Smooth muscle cell (in vitro differentiated cells): ENCODE measurements at regions not wholly inside any gene's neighbourhood (a gene's known extent, or its start where the extent isn't known, plus 50 kb on each side); places are given as distances from the start of the nearest gene placed in this dataset.

Source experiments
- DNase-seq: peaks from one replicate; lab custom pipeline; 2025; ENCODE audit not compliant: unreplicated experiment; lab: John Stamatoyannopoulos, UW
- H2AFZ ChIP-seq: fragments of 200-600 bp; sonication (generic); 2 replicates; pipeline ENCODE4 v1.6.0; 2016; ENCODE audit warnings: antibody characterized with exemption, low read depth, mild to moderate bottlenecking
- H3F3A ChIP-seq: fragments of 200-600 bp; sonication (generic); 2 replicates; pipeline ENCODE4 v1.6.0; 2017; ENCODE audit warnings: antibody characterized with exemption, low read depth
- H3K27ac ChIP-seq: fragments of 200-600 bp; sonication (generic); 2 replicates; pipeline ENCODE4 v1.5.1; 2016; ENCODE audit warnings: low read depth, mild to moderate bottlenecking
- H3K27me3 ChIP-seq: fragments of 200-600 bp; sonication (generic); 2 replicates; pipeline ENCODE4 v1.6.1; 2016; ENCODE audit warnings: low read depth, mild to moderate bottlenecking
- H3K36me3 ChIP-seq: fragments of 200-600 bp; sonication (generic); 2 replicates; pipeline ENCODE4 v1.5.1; 2016; ENCODE audit warnings: low read depth
- H3K4me1 ChIP-seq: fragments of 200-600 bp; sonication (generic); 2 replicates; pipeline ENCODE4 v1.5.1; 2016; ENCODE audit warnings: low read depth
- H3K4me2 ChIP-seq: fragments of 200-600 bp; sonication (generic); 2 replicates; pipeline ENCODE4 v1.6.0; 2016; ENCODE audit warnings: mild to moderate bottlenecking
- H3K4me3 ChIP-seq: fragments of 200-600 bp; sonication (generic); 2 replicates; pipeline ENCODE4 v1.5.1; 2016; ENCODE audit warnings: mild to moderate bottlenecking
- H3K79me2 ChIP-seq: fragments of 200-600 bp; sonication (generic); 2 replicates; pipeline ENCODE4 v1.6.0; 2016; ENCODE audit warnings: low read depth, mild to moderate bottlenecking
- H3K9ac ChIP-seq: fragments of 200-600 bp; sonication (generic); 2 replicates; pipeline ENCODE4 v1.6.0; 2016; ENCODE audit warnings: low read depth
- H3K9me3 ChIP-seq: fragments of 200-600 bp; sonication (generic); replicated peaks from 2 replicates; pipeline ENCODE4 v1.5.1; 2016; ENCODE audit warnings: low read depth
- H4K20me1 ChIP-seq: fragments of 200-600 bp; sonication (generic); 2 replicates; pipeline ENCODE4 v1.6.0; 2016; ENCODE audit warnings: low read depth
- CTCF ChIP-seq: fragments of 200-600 bp; sonication (generic); IDR thresholded peaks from 2 replicates; pipeline ENCODE4 v1.5.1; 2017; ENCODE audit warnings: borderline replicate concordance, mild to moderate bottlenecking, antibody characterized with exemption; ENCODE audit not compliant: insufficient read depth, poor library complexity, severe bottlenecking
- WGBS: methylation state at CpG from one replicate; pipeline ENCODE4 v1.1.7; 2016; ENCODE audit warnings: low lambda C conversion rate; 5-methylcytosine and 5-hydroxymethylcytosine counted together

DNA sequence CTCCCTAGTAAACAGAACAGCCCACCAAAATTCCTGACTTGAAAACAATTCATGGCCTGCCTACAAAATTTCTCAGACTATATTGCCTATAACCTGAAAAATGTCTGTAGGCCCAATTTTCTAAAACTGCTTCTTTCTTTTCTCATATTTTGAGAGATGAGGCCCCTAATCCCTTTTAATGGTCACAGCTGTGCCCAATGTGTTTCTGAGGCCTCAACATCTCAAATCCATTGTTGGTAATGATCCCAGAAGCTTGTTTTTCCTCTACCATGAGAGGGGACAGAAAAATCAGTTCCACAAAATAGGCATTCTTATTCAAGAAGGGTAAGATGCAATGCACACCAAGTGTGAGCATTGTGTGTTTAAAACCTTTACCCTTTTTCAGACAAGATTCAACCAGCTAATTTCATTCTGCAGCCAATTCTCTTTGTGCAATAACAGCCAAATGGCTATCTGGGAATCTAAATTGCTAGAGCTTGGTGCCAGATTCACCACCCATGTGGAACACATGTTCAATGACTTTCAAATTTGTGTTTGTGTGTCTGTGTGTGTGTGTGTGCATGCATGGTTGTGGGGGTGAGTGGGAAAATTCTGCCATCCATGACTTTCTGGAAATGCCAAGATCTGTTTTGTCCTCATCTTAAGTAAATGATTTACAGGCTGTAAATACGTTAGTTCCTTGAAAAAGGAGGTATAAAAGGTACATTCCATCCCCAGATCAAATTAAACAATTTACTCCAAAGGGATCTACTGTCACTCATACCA is 319.5 kb downstream of the TNS1 start:
- Histone ChIP-seq H3K79me2 (no peaks in the 10 kb centered on the region), H3K9ac (no peak overlapping the region), H3K9me3 (no peaks in the 10 kb centered on the region), H3K4me1 (no peaks in the 10 kb centered on the region), H3K27me3 (no peaks in the 10 kb centered on the region), H4K20me1 (no peaks in the 10 kb centered on the region), H3K4me3 (no peak overlapping the region), H2AFZ (no peak overlapping the region), H3K4me2 (no peak overlapping the region), H3K27ac (no peak overlapping the region), H3F3A (no peaks in the 10 kb centered on the region), H3K36me3 (no peaks in the 10 kb centered on the region)
- DNase-seq = no peak
- no peak for TF ChIP-seq CTCF
- 100% methylated on average over 1 of the region's 1 CpG for WGBS

DNA sequence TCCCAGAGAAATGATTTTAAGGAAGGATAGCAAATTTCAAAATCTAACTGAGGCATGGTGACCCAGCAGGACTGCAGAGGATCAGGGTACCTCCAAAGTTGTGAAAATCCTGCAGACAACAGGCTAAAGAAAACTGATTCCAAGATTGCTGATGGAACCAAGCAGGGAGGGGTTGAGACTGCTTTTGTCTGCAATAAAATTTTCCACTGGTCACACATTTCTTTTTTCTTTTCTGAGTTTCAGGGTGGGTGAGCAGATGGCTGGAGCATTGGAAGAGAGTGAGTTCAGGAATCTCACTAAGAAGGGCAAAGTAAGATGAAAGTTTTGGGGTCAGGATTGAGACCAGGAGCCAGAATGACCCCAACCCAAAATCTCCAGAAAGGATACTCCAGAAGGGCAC is 321.0 kb downstream of the TNS1 start:
- no peak for TF ChIP-seq CTCF
- Histone ChIP-seq H3K9me3 (no peaks in the 10 kb centered on the region), H3K27me3 (no peaks in the 10 kb centered on the region), H2AFZ (no peak overlapping the region), H3K4me3 (no peak overlapping the region), H3K4me2 (no peak overlapping the region), H3K36me3 (no peaks in the 10 kb centered on the region), H4K20me1 (no peaks in the 10 kb centered on the region), H3K79me2 (no peaks in the 10 kb centered on the region), H3K9ac (no peak overlapping the region), H3K27ac (no peak overlapping the region), H3K4me1 (no peaks in the 10 kb centered on the region), H3F3A (no peaks in the 10 kb centered on the region)
- DNase-seq = no peak

DNA sequence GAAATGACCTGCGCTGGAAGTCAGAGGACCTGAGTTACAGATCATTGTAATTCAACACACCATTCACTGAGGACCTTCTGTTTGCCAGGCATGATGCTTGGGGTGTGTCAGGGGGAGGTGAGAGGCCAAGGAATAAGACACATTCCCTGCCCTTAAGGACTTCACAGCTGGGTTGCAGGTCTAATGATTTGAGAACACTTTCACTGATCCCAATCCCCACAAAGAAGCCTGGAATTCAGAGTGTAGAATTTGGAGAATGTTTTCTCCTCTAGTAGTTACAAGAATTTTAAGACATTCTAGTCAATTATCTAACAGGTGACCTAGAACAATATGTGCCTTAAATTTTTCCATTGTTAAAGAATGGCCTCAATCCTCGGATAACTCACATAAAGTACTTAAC is 322.4 kb downstream of the TNS1 start:
- no peak for TF ChIP-seq CTCF
- Histone ChIP-seq H3K27me3 (no peaks in the 10 kb centered on the region), H3K27ac (no peak overlapping the region), H3K4me3 (no peak overlapping the region), H2AFZ (no peak overlapping the region), H3K9me3 (no peaks in the 10 kb centered on the region), H3K36me3 (no peaks in the 10 kb centered on the region), H3K4me1 (no peaks in the 10 kb centered on the region), H3K9ac (no peak overlapping the region), H3K79me2 (no peaks in the 10 kb centered on the region), H4K20me1 (no peaks in the 10 kb centered on the region), H3F3A (no peaks in the 10 kb centered on the region), H3K4me2 (no peak overlapping the region)
- no peak for DNase-seq
- WGBS = 86% methylated on average over 2 of the region's 2 CpGs

DNA sequence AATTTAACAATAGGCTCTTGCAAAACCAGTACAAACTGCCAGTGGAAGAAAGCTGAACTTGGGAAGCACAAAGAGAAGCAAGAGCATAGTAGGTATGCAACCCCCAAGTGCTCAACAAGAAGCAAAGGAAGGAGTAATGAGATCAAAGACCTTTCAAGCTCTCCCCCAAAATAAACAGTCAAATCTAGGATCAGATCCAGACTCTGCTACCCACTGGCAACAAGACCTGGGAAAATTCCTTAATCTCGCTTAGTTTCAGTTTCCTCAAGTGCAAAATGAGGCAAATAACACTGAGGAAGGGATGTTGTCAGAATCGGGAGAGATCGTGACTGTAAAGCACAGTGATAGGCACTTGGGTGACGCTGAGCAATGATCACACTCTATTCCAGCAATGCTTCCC is 329.2 kb downstream of the TNS1 start:
- Histone ChIP-seq H3K27ac (no peak overlapping the region), H3K27me3 (no peaks in the 10 kb centered on the region), H3K4me1 (no peaks in the 10 kb centered on the region), H3K36me3 (no peaks in the 10 kb centered on the region), H3K4me3 (no peak overlapping the region), H3K79me2 (no peaks in the 10 kb centered on the region), H2AFZ (no peak overlapping the region), H3K9me3 (no peaks in the 10 kb centered on the region), H3K4me2 (no peak overlapping the region), H3F3A (no peaks in the 10 kb centered on the region), H4K20me1 (no peaks in the 10 kb centered on the region), H3K9ac (no peak overlapping the region)
- no peak for TF ChIP-seq CTCF
- WGBS = 91% methylated on average over 4 of the region's 4 CpGs
- DNase-seq = no peak
